Activated B cell treated with CpG ODN at 0.5 μM for 24 hours (primary cell): ENCODE measurements at regions not wholly inside any gene's neighbourhood (a gene's known extent, or its start where the extent isn't known, plus 50 kb on each side); places are given as distances from the start of the nearest gene placed in this dataset.

Experiments
- ATAC-seq: fragments of 200-7000 bp; cut with Tn5 transposase; one replicate; pipeline ENCODE4 v1.10.0; 2021; ENCODE audit warnings: low read depth, mild to moderate bottlenecking, moderate library complexity
- CTCF ChIA-PET: fragments of 350-600 bp; sonication (Branson Sonifier 250); formaldehyde crosslinking; loops from one replicate; lab custom pipeline; 2021; ENCODE audit warnings: antibody characterized with exemption; lab: Charles Lee
- POLR2A ChIA-PET: fragments of 350-600 bp; sonication (Branson Sonifier 250); formaldehyde crosslinking; loops from one replicate; lab custom pipeline; 2021; ENCODE audit warnings: antibody characterized with exemption; lab: Charles Lee
- DNase-seq: peaks from one replicate; pipeline ENCODE4 v3.0.0; 2022
- H3K27ac Mint-ChIP-seq: one replicate; pipeline ENCODE4 v1.8.0; 2020; ENCODE audit warnings: mixed read lengths
- H3K27me3 Mint-ChIP-seq: one replicate; pipeline ENCODE4 v1.8.0; 2021; ENCODE audit warnings: mixed read lengths
- H3K36me3 Mint-ChIP-seq: one replicate; pipeline ENCODE4 v1.8.0; 2021; ENCODE audit warnings: low read depth, mixed read lengths
- H3K4me1 Mint-ChIP-seq: one replicate; pipeline ENCODE4 v1.8.0; 2021; ENCODE audit warnings: mixed read lengths
- H3K4me3 Mint-ChIP-seq: one replicate; pipeline ENCODE4 v1.8.0; 2020; ENCODE audit warnings: mild to moderate bottlenecking, mixed read lengths
- H3K9me3 Mint-ChIP-seq: one replicate; pipeline ENCODE4 v1.8.0; 2020; ENCODE audit warnings: mixed read lengths
- CTCF ChIP-seq: fragments of 200-600 bp; IDR thresholded peaks from one replicate; pipeline ENCODE4 v1.8.0; 2022; ENCODE audit warnings: antibody characterized with exemption, mild to moderate bottlenecking
- intact Hi-C: fragments of 100-400 bp; cut with micrococcal nuclease; formaldehyde crosslinking; loops from one replicate; pipeline ENCODE4 v1.15.1; 2024

GRCh38 chr11:71354394-71355105 is 93.6 kb downstream of the DHCR7 start:
- no peaks in the 10 kb centered on the region for H3K4me1 Mint-ChIP-seq
- POLR2A ChIA-PET = no interaction called here
- H3K27me3 Mint-ChIP-seq = peaks cover 16% of the 10 kb centered on the region
- no peak for ATAC-seq
- H3K4me3 Mint-ChIP-seq = no peak overlapping the region
- no peak for TF ChIP-seq CTCF
- no peak overlapping the region for H3K27ac Mint-ChIP-seq
- no peaks in the 10 kb centered on the region for H3K36me3 Mint-ChIP-seq
- no peaks in the 10 kb centered on the region for H3K9me3 Mint-ChIP-seq
- DNase-seq = no peak
- CTCF ChIA-PET = no interaction called here
- intact Hi-C loops = no loop called here

GRCh38 chr11:71352748-71353147 is 95.4 kb downstream of the DHCR7 start:
- Mint-ChIP-seq H3K4me3 (no peak overlapping the region), H3K36me3 (no peaks in the 10 kb centered on the region), H3K27me3 (peaks cover 17% of the 10 kb centered on the region), H3K9me3 (no peaks in the 10 kb centered on the region), H3K27ac (no peak overlapping the region), H3K4me1 (no peaks in the 10 kb centered on the region)
- DNase-seq (no peak), ATAC-seq (no peak)
- POLR2A ChIA-PET = no interaction called here
- CTCF ChIA-PET = no interaction called here
- intact Hi-C loops = no loop called here
- no peak for TF ChIP-seq CTCF

- TF ChIP-seq CTCF = no peak
- Mint-ChIP-seq H3K27ac (no peak overlapping the region), H3K27me3 (peaks cover 20% of the 10 kb centered on the region), H3K36me3 (no peaks in the 10 kb centered on the region), H3K4me1 (no peaks in the 10 kb centered on the region), H3K9me3 (no peaks in the 10 kb centered on the region), H3K4me3 (no peak overlapping the region)
- ChIA-PET POLR2A (no interaction called here), CTCF (no interaction called here)
- ATAC-seq = no peak
- intact Hi-C loops = no loop called here
- DNase-seq = no peak
Measured at GRCh38 chr11:71352226-71352625, 96.0 kb downstream of the DHCR7 start.

GRCh38 chr11:71349627-71350026 is 97.2 kb upstream of the SHANK2 start:
- CTCF ChIA-PET = no interaction called here
- Mint-ChIP-seq H3K4me3 (no peak overlapping the region), H3K27me3 (peaks cover 20% of the 10 kb centered on the region), H3K27ac (no peak overlapping the region), H3K9me3 (no peaks in the 10 kb centered on the region), H3K36me3 (no peaks in the 10 kb centered on the region), H3K4me1 (no peaks in the 10 kb centered on the region)
- no peak for TF ChIP-seq CTCF
- POLR2A ChIA-PET = no interaction called here
- DNase-seq = no peak
- no peak for ATAC-seq
- intact Hi-C loops = no loop called here

- ChIA-PET POLR2A (no interaction called here), CTCF (no interaction called here)
- H3K27me3 Mint-ChIP-seq = peaks cover 26% of the 10 kb centered on the region
- no peaks in the 10 kb centered on the region for H3K9me3 Mint-ChIP-seq
- no peak overlapping the region for H3K27ac Mint-ChIP-seq
- H3K4me1 Mint-ChIP-seq = no peaks in the 10 kb centered on the region
- intact Hi-C loops = no loop called here
- no peaks in the 10 kb centered on the region for H3K36me3 Mint-ChIP-seq
- ATAC-seq = no peak
- DNase-seq = no peak
- H3K4me3 Mint-ChIP-seq = no peak overlapping the region
- TF ChIP-seq CTCF = no peak
Measured at GRCh38 chr11:71343828-71344400, 91.5 kb upstream of the SHANK2 start.
